ENCODE measurements at regions not wholly inside any gene's neighbourhood (a gene's known extent, or its start where the extent isn't known, plus 50 kb on each side); places are given as distances from the start of the nearest gene placed in this dataset.
A peak's percentile ranks its signal among the peaks of the same experiment; 100 is the strongest.
"Not testable (repeated sequence)": the region's sequence is repeated elsewhere in the genome, so short reads cannot be mapped to it uniquely, and the experiment has no call there.

- no peaks in the 10 kb centered on the region for H3K9me3 ChIP-seq
- no peaks in the 10 kb centered on the region for H3K36me3 ChIP-seq
- intact Hi-C loops (cut with DNase I), result loop anchor here in 1 of 2 donors (10.0 kb wide), 1 partner anchor 194 kb away; the partner anchor contains the start of gene NFKBIA
- DNase-seq (no peak), ATAC-seq (no peak)
- no peaks in the 10 kb centered on the region for H3K27me3 ChIP-seq
- no peak for TF ChIP-seq CTCF (IDR thresholded peaks at IDR 0.05)
- H3K27ac ChIP-seq, result no peak overlapping the region
- H3K4me3 ChIP-seq, result no peak overlapping the region
- H3K4me1 ChIP-seq, result peaks cover 5 to 17% of the 10 kb centered on the region in 2 donors
Observed at GRCh38 chr14:35211067-35211466, 81.1 kb upstream of the PSMA6 start.

- no peaks in the 10 kb centered on the region for H3K27me3 ChIP-seq
- no peak for DNase-seq
- no peaks in the 10 kb centered on the region for H3K36me3 ChIP-seq
- intact Hi-C loops (cut with DNase I), result loop anchor here in 1 of 2 donors (10.0 kb wide), 1 partner anchor 192 kb away; the partner anchor contains the start of gene NFKBIA
- no peak for TF ChIP-seq CTCF (IDR thresholded peaks at IDR 0.05)
- ATAC-seq, result no peak
- no peak overlapping the region for H3K27ac ChIP-seq
- peaks cover 5 to 17% of the 10 kb centered on the region in 2 donors for H3K4me1 ChIP-seq
- no peak overlapping the region for H3K4me3 ChIP-seq
- H3K9me3 ChIP-seq, result no peaks in the 10 kb centered on the region
Observed at GRCh38 chr14:35212471-35213142, 79.6 kb upstream of the PSMA6 start.

GRCh38 chr14:35213143-35213788 lies 78.9 kb upstream of the PSMA6 start:
- ATAC-seq, result peak; percentile 72
- intact Hi-C loops (cut with DNase I), result loop anchor here in 1 of 2 donors (10.0 kb wide), 1 partner anchor 192 kb away; the partner anchor contains the start of gene NFKBIA

GRCh38 chr14:35213869-35214387 lies 78.3 kb upstream of the PSMA6 start:
- DNase-seq (no peak), ATAC-seq (peak; percentile 53)
- H3K4me1 ChIP-seq, result peaks cover 5 to 17% of the 10 kb centered on the region in 2 donors
- TF ChIP-seq CTCF (IDR thresholded peaks at IDR 0.05), result no peak
- peaks cover 0 to 2% of the 10 kb centered on the region in 2 donors for H3K36me3 ChIP-seq
- no peaks in the 10 kb centered on the region for H3K27me3 ChIP-seq
- intact Hi-C loops (cut with DNase I), result loop anchor here in 1 of 2 donors (10.0 kb wide), 1 partner anchor 191 kb away; the partner anchor contains the start of gene NFKBIA
- peak overlapping the region in 1 of 2 donors; percentile 47 for H3K27ac ChIP-seq
- H3K4me3 ChIP-seq, result no peak overlapping the region
- H3K9me3 ChIP-seq, result no peaks in the 10 kb centered on the region

More at GRCh38 chr14:35213143-35213788, 78.9 kb upstream of the PSMA6 start:
- peak in 1 of 4 donors; percentile 39 for DNase-seq
- H3K27me3 ChIP-seq, result no peaks in the 10 kb centered on the region
- TF ChIP-seq CTCF (IDR thresholded peaks at IDR 0.05), result no peak
- no peaks in the 10 kb centered on the region for H3K9me3 ChIP-seq
- H3K27ac ChIP-seq, result no peak overlapping the region
- peaks cover 5 to 17% of the 10 kb centered on the region in 2 donors for H3K4me1 ChIP-seq
- H3K4me3 ChIP-seq, result no peak overlapping the region
- H3K36me3 ChIP-seq, result no peaks in the 10 kb centered on the region

- H3K27me3 ChIP-seq, H3K4me3 ChIP-seq, H3K9me3 ChIP-seq, DNase-seq, H3K36me3 ChIP-seq, ATAC-seq: not testable (repeated sequence)
- Histone ChIP-seq H3K27ac (peak overlapping the region in 1 of 2 donors; percentile 47), H3K4me1 (peaks cover 5 to 17% of the 10 kb centered on the region in 2 donors)
- intact Hi-C loops (cut with DNase I), result loop anchor here in 1 of 2 donors (10.0 kb wide), 1 partner anchor 190 kb away; the partner anchor contains the start of gene NFKBIA
Observed at GRCh38 chr14:35214402-35214801, 77.8 kb upstream of the PSMA6 start.
